H1 (cell line): ENCODE measurements at regions not wholly inside any gene's neighbourhood (a gene's known extent, or its start where the extent isn't known, plus 50 kb on each side); places are given as distances from the start of the nearest gene placed in this dataset.

ENCODE experiments used
- CTCF ChIA-PET: fragments of 300-600 bp; sonication (Branson Sonifier 250); formaldehyde crosslinking; loops from one replicate; lab custom pipeline; 2021; ENCODE audit not compliant: partially characterized antibody; lab: Charles Lee
- POLR2A ChIA-PET: fragments of 300-600 bp; sonication (Branson Sonifier 250); formaldehyde crosslinking; loops from one replicate; lab custom pipeline; 2021; ENCODE audit warnings: inconsistent platforms; ENCODE audit not compliant: partially characterized antibody; lab: Charles Lee
- DNase-seq, 2 experiments: peaks; one replicate each; pipeline versions ENCODE4 v3.0.0 to v3.0.0-alpha.2; 2010 to 2022; ENCODE audit warnings: low spot score in 2 of 2, low read depth in 1 of 2, mixed read lengths in 1 of 2
- FAIRE-seq: peaks from 2 replicates; lab custom pipeline; 2011; peaks lifted over from hg19 to GRCh38; lab: Jason Lieb, UNC
- H2AFZ ChIP-seq: 2 replicates; pipeline ENCODE4 v1.8.1; 2012; ENCODE audit warnings: low read length, inconsistent platforms
- H2AK5ac ChIP-seq: 2 replicates; pipeline ENCODE4 v1.6.1; 2013; ENCODE audit warnings: low read depth, low read length
- H2BK120ac ChIP-seq: replicated peaks from 2 replicates; pipeline ENCODE3; 2013; ENCODE audit warnings: low read depth, low read length, inconsistent platforms
- H2BK12ac ChIP-seq: 2 replicates; pipeline ENCODE4 v1.6.1; 2013; ENCODE audit warnings: low read depth, low read length
- H2BK15ac ChIP-seq: 2 replicates; pipeline ENCODE4 v1.6.1; 2013; ENCODE audit warnings: low read length
- H2BK20ac ChIP-seq: 2 replicates; pipeline ENCODE4 v1.6.1; 2013; ENCODE audit warnings: low read length
- H2BK5ac ChIP-seq: 2 replicates; pipeline ENCODE4 v1.6.1; 2013; ENCODE audit warnings: low read depth, low read length
- H3K14ac ChIP-seq: 2 replicates; pipeline ENCODE4 v1.6.1; 2013; ENCODE audit warnings: inconsistent platforms; ENCODE audit not compliant: insufficient read length
- H3K18ac ChIP-seq: 2 replicates; pipeline ENCODE4 v1.6.1; 2013; ENCODE audit warnings: low read length; ENCODE audit errors: extremely low read depth
- H3K23ac ChIP-seq: 2 replicates; pipeline ENCODE4 v1.6.1; 2013; ENCODE audit warnings: inconsistent platforms; ENCODE audit not compliant: insufficient read length
- H3K23me2 ChIP-seq: 2 replicates; pipeline ENCODE4 v1.6.1; 2013; ENCODE audit warnings: low read depth, low read length
- H3K27ac ChIP-seq: 2 replicates; pipeline ENCODE4 v1.6.1; 2011; ENCODE audit warnings: low read depth, low read length, inconsistent platforms
- H3K27me3 ChIP-seq, 4 experiments: replicated peaks in 1 of 4; 1 replicate in 1 of 4; 2 replicates in 3 of 4; pipeline versions ENCODE4 v1.6.1 to v1.8.1; 2011 to 2013; ENCODE audit warnings: low read length in 3 of 4, mild to moderate bottlenecking in 3 of 4, inconsistent platforms in 2 of 4, mixed read lengths in 2 of 4, moderate library complexity in 1 of 4; ENCODE audit not compliant: control insufficient read depth in 3 of 4, insufficient read depth in 3 of 4; ENCODE audit errors: extremely low read depth in 1 of 4
- H3K36me3 ChIP-seq, 4 experiments: 2 replicates each; pipeline versions ENCODE4 v1.6.1 to v1.8.1; 2011 to 2013; ENCODE audit warnings: mild to moderate bottlenecking in 4 of 4, low read length in 3 of 4, moderate library complexity in 2 of 4, control low read depth in 1 of 4, inconsistent platforms in 1 of 4; ENCODE audit not compliant: insufficient read depth in 4 of 4, control insufficient read depth in 2 of 4
- H3K4ac ChIP-seq: replicated peaks from 2 replicates; pipeline ENCODE3; 2013; ENCODE audit warnings: low read length, low read depth, mixed read lengths, inconsistent platforms; ENCODE audit not compliant: insufficient read length
- H3K4me1 ChIP-seq, 4 experiments: replicated peaks in 1 of 4; 1 replicate in 1 of 4; 2 replicates in 3 of 4; pipeline versions ENCODE4 v1.6.1 to v1.8.1; 2011 to 2013; ENCODE audit warnings: low read length in 3 of 4, inconsistent platforms in 2 of 4, mixed read lengths in 1 of 4; ENCODE audit not compliant: insufficient read depth in 4 of 4, control insufficient read depth in 3 of 4
- H3K4me2 ChIP-seq, 2 experiments: 2 replicates each; pipeline versions ENCODE4 v1.6.1 to v1.8.1; 2011 to 2013; ENCODE audit warnings: low read depth in 2 of 2, low read length in 2 of 2, control low read depth in 1 of 2, inconsistent platforms in 1 of 2, mild to moderate bottlenecking in 1 of 2; ENCODE audit not compliant: insufficient read depth in 1 of 2
- H3K4me3 ChIP-seq, 4 experiments: fragments of 200-600, 300-600 bp in 1 of 4; sonication (generic), shearing (Covaris generic), sonication (Bioruptor Twin) in 1 of 4; 2 replicates each; pipeline versions ENCODE4 v1.5.1 to v1.8.1; 2011 to 2016; ENCODE audit warnings: low read length in 4 of 4, low read depth in 3 of 4, control low read depth in 2 of 4, inconsistent platforms in 2 of 4, mild to moderate bottlenecking in 2 of 4, mixed read lengths in 1 of 4, moderate library complexity in 1 of 4; ENCODE audit not compliant: insufficient read depth in 2 of 4; ENCODE audit errors: extremely low read depth in 1 of 4
- H3K56ac ChIP-seq: replicated peaks from 2 replicates; pipeline ENCODE3; 2013; ENCODE audit warnings: low read depth, mild to moderate bottlenecking, mixed read lengths, low read length, inconsistent platforms; ENCODE audit not compliant: insufficient read length
- H3K79me1 ChIP-seq: 2 replicates; pipeline ENCODE4 v1.6.1; 2013; ENCODE audit warnings: low read depth, low read length, control low read depth
- H3K79me2 ChIP-seq, 2 experiments: 2 replicates each; pipeline versions ENCODE4 v1.6.1 to v1.8.1; 2012 to 2013; ENCODE audit warnings: low read length in 2 of 2, mild to moderate bottlenecking in 2 of 2, inconsistent platforms in 1 of 2; ENCODE audit not compliant: insufficient read depth in 2 of 2, control insufficient read depth in 1 of 2
- H3K9ac ChIP-seq, 4 experiments: replicated peaks in 1 of 4; 1 replicate in 1 of 4; 2 replicates in 3 of 4; pipeline versions ENCODE4 v1.6.1 to v1.8.1; 2011 to 2013; ENCODE audit warnings: low read depth in 3 of 4, low read length in 3 of 4, control low read depth in 2 of 4, mild to moderate bottlenecking in 2 of 4, moderate library complexity in 2 of 4, inconsistent platforms in 1 of 4; ENCODE audit errors: extremely low read depth in 1 of 4
- H3K9me3 ChIP-seq, 2 experiments: 2 replicates each; pipeline versions ENCODE4 v1.6.1 to v1.8.1; 2012 to 2013; ENCODE audit warnings: mild to moderate bottlenecking in 2 of 2, moderate library complexity in 2 of 2, control low read depth in 1 of 2, inconsistent platforms in 1 of 2, low read depth in 1 of 2, low read length in 1 of 2, mixed read lengths in 1 of 2; ENCODE audit not compliant: insufficient read depth in 2 of 2
- H4K20me1 ChIP-seq, 2 experiments: replicated peaks in 1 of 2; 2 replicates each; pipeline versions ENCODE3 to v1.8.1; 2011 to 2013; ENCODE audit warnings: inconsistent platforms in 2 of 2, low read length in 2 of 2, mild to moderate bottlenecking in 1 of 2; ENCODE audit not compliant: insufficient read depth in 2 of 2, control insufficient read depth in 1 of 2
- H4K5ac ChIP-seq: 2 replicates; pipeline ENCODE4 v1.6.1; 2013; ENCODE audit warnings: low read length, low read depth, mixed read lengths, inconsistent platforms; ENCODE audit not compliant: insufficient read length
- H4K8ac ChIP-seq: 2 replicates; pipeline ENCODE4 v1.8.0; 2013; ENCODE audit warnings: mild to moderate bottlenecking, moderate library complexity, low read length, inconsistent platforms; ENCODE audit not compliant: insufficient read depth; ENCODE audit errors: extremely low read depth
- H4K91ac ChIP-seq: replicated peaks from 2 replicates; pipeline ENCODE3; 2013; ENCODE audit warnings: low read length, mixed read lengths, inconsistent platforms; ENCODE audit not compliant: insufficient read length
- BRCA1 ChIP-seq: IDR thresholded peaks from 2 replicates; pipeline ENCODE4 v1.6.1; 2012; ENCODE audit warnings: low read depth, low read length, improper control_type of control experiment
- CEBPB ChIP-seq: IDR thresholded peaks from 2 replicates; pipeline ENCODE4 v1.6.1; 2012; ENCODE audit warnings: low read depth, low read length
- CREB1 ChIP-seq: IDR thresholded peaks from 2 replicates; pipeline ENCODE4 v1.6.1; 2012; ENCODE audit warnings: inconsistent platforms
- EGR1 ChIP-seq: IDR thresholded peaks from 2 replicates; pipeline ENCODE4 v1.6.1; 2011; ENCODE audit warnings: low read depth, low read length, borderline replicate concordance
- PHF8 ChIP-seq: fragments of 200-600 bp; sonication (generic); conservative IDR thresholded peaks from 2 replicates; pipeline ENCODE4 v1.7.1; 2012; ENCODE audit warnings: low read depth, mild to moderate bottlenecking, inconsistent platforms, low read length, moderate library complexity
- POU5F1 ChIP-seq: IDR thresholded peaks from 2 replicates; pipeline ENCODE4 v1.6.1; 2011; ENCODE audit warnings: low read depth, mild to moderate bottlenecking, low read length, moderate library complexity
- RFX5 ChIP-seq: IDR thresholded peaks from 2 replicates; pipeline ENCODE4 v1.6.1; 2011; ENCODE audit warnings: low read depth, low read length, improper control_type of control experiment, borderline replicate concordance
- SP1 ChIP-seq: IDR thresholded peaks from 2 replicates; pipeline ENCODE4 v1.6.1; 2011; ENCODE audit warnings: low read depth, low read length
- SP4 ChIP-seq: IDR thresholded peaks from 2 replicates; pipeline ENCODE4 v1.6.1; 2012; ENCODE audit warnings: low read length, inconsistent platforms
- SUZ12 ChIP-seq: fragments of 200-600 bp; sonication (generic); IDR thresholded peaks from 2 replicates; pipeline ENCODE4 v1.6.1; 2012; ENCODE audit warnings: mild to moderate bottlenecking, inconsistent platforms, low read length, moderate library complexity, mixed read lengths
- TAF1 ChIP-seq: IDR thresholded peaks from 2 replicates; pipeline ENCODE4 v1.6.1; 2011; ENCODE audit warnings: mild to moderate bottlenecking, low read depth, low read length
- WGBS, 2 experiments: shearing (Covaris generic) in 1 of 2; methylation state at CpG; one replicate each; pipeline versions ENCODE4 v1.1.6 to v1.1.7; 2013 to 2015; ENCODE audit warnings: low lambda C conversion rate in 2 of 2, mixed read lengths in 2 of 2, inconsistent platforms in 1 of 2, low coverage in 1 of 2, missing lambda C conversion rate in 1 of 2; ENCODE audit not compliant: insufficient replicate concordance in 2 of 2, insufficient coverage in 1 of 2, insufficient read length in 1 of 2; ENCODE audit errors: extremely low coverage in 1 of 2, missing lambda C conversion rate in 1 of 2; 5-methylcytosine and 5-hydroxymethylcytosine counted together
- TF ChIP-seq, protein P1 (sequence below): IDR thresholded peaks from 2 replicates; pipeline ENCODE4 v1.6.1; 2012; ENCODE audit warnings: inconsistent platforms
- TF ChIP-seq, protein P2 (sequence below): IDR thresholded peaks from 2 replicates; pipeline ENCODE4 v1.6.1; 2011; ENCODE audit warnings: low read length, improper control_type of control experiment

DNA sequence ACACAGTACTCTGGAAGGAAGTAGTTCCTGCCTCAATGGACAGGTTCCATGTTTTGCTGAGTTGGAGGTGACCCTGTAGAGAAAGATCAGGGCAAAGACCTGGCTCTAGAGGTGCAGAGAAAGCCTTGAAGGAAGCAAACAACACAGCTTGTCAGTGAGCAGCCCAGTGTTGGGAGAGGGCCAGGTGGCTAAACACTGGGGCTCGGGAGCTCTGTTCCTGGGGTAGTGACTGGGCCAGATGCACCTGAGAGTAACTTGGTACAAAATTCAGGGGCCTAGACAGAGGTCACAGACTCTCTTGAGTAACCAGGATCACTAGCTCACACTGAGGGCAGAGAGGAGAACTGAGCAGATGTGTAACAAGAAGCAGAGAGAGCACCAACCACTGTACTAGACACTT, 138.4 kb upstream of the NALF2 start:
- 100% methylated on average over 1 of the region's 1 CpG; no CpG with 5 or more reads in 1 of the 2 experiments for WGBS, 2 experiments
- Histone ChIP-seq H3K14ac (no peak overlapping the region), H3K79me1 (no peaks in the 10 kb centered on the region), H3K27me3 (no peaks in the 10 kb centered on the region; a peak in 1 of 7 replicates), H4K20me1 (no peaks in the 10 kb centered on the region), H3K56ac (no peak overlapping the region), H2BK20ac (no peak overlapping the region), H3K27ac (no peak overlapping the region), H4K5ac (no peak overlapping the region), H3K23ac (no peak overlapping the region), H3K18ac (no peak overlapping the region), H3K4me3 (no peak overlapping the region), H2BK120ac (no peak overlapping the region), H2BK12ac (no peak overlapping the region), H4K91ac (no peak overlapping the region), H4K8ac (no peak overlapping the region), H3K4ac (no peak overlapping the region), H2AFZ (no peak overlapping the region), H3K36me3 (no peaks in the 10 kb centered on the region), H2BK15ac (no peak overlapping the region), H2AK5ac (no peak overlapping the region), H2BK5ac (no peak overlapping the region), H3K23me2 (no peaks in the 10 kb centered on the region), H3K9me3 (no peaks in the 10 kb centered on the region), H3K4me2 (no peak overlapping the region), H3K79me2 (no peaks in the 10 kb centered on the region), H3K4me1 (no peaks in the 10 kb centered on the region), H3K9ac (no peak overlapping the region)
- TF ChIP-seq CREB1 (no peak), BRCA1 (no peak), CEBPB (no peak), SP4 (no peak), EGR1 (no peak), SP1 (no peak), PHF8 (no peak), SUZ12 (no peak), RFX5 (no peak), TAF1 (no peak), POU5F1 (no peak)
- TF ChIP-seq, protein P1, sequence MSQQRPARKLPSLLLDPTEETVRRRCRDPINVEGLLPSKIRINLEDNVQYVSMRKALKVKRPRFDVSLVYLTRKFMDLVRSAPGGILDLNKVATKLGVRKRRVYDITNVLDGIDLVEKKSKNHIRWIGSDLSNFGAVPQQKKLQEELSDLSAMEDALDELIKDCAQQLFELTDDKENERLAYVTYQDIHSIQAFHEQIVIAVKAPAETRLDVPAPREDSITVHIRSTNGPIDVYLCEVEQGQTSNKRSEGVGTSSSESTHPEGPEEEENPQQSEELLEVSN = no peak
- TF ChIP-seq, protein P2, sequence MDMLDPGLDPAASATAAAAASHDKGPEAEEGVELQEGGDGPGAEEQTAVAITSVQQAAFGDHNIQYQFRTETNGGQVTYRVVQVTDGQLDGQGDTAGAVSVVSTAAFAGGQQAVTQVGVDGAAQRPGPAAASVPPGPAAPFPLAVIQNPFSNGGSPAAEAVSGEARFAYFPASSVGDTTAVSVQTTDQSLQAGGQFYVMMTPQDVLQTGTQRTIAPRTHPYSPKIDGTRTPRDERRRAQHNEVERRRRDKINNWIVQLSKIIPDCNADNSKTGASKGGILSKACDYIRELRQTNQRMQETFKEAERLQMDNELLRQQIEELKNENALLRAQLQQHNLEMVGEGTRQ = no peak
- DNase-seq (no peak), FAIRE-seq (no peak)
- ChIA-PET POLR2A (no interaction called here), CTCF (interaction anchor here (0.9 kb wide), 1 partner anchor 8 kb away, joined by 4 read pairs; no protein-coding TSS in a partner anchor)
